H1 (cell line): ENCODE measurements at regions not wholly inside any gene's neighbourhood (a gene's known extent, or its start where the extent isn't known, plus 50 kb on each side); places are given as distances from the start of the nearest gene placed in this dataset.

Source experiments
- CTCF ChIA-PET: fragments of 300-600 bp; sonication (Branson Sonifier 250); formaldehyde crosslinking; loops from one replicate; lab custom pipeline; 2021; ENCODE audit not compliant: partially characterized antibody; lab: Charles Lee
- POLR2A ChIA-PET: fragments of 300-600 bp; sonication (Branson Sonifier 250); formaldehyde crosslinking; loops from one replicate; lab custom pipeline; 2021; ENCODE audit warnings: inconsistent platforms; ENCODE audit not compliant: partially characterized antibody; lab: Charles Lee
- DNase-seq, 2 experiments: peaks; one replicate each; pipeline versions ENCODE4 v3.0.0 to v3.0.0-alpha.2; 2010 to 2022; ENCODE audit warnings: low spot score in 2 of 2, low read depth in 1 of 2, mixed read lengths in 1 of 2
- FAIRE-seq: peaks from 2 replicates; lab custom pipeline; 2011; peaks lifted over from hg19 to GRCh38; lab: Jason Lieb, UNC
- H2AFZ ChIP-seq: 2 replicates; pipeline ENCODE4 v1.8.1; 2012; ENCODE audit warnings: low read length, inconsistent platforms
- H2AK5ac ChIP-seq: 2 replicates; pipeline ENCODE4 v1.6.1; 2013; ENCODE audit warnings: low read depth, low read length
- H2BK120ac ChIP-seq: replicated peaks from 2 replicates; pipeline ENCODE3; 2013; ENCODE audit warnings: low read depth, low read length, inconsistent platforms
- H2BK12ac ChIP-seq: 2 replicates; pipeline ENCODE4 v1.6.1; 2013; ENCODE audit warnings: low read depth, low read length
- H2BK15ac ChIP-seq: 2 replicates; pipeline ENCODE4 v1.6.1; 2013; ENCODE audit warnings: low read length
- H2BK20ac ChIP-seq: 2 replicates; pipeline ENCODE4 v1.6.1; 2013; ENCODE audit warnings: low read length
- H2BK5ac ChIP-seq: 2 replicates; pipeline ENCODE4 v1.6.1; 2013; ENCODE audit warnings: low read depth, low read length
- H3K14ac ChIP-seq: 2 replicates; pipeline ENCODE4 v1.6.1; 2013; ENCODE audit warnings: inconsistent platforms; ENCODE audit not compliant: insufficient read length
- H3K18ac ChIP-seq: 2 replicates; pipeline ENCODE4 v1.6.1; 2013; ENCODE audit warnings: low read length; ENCODE audit errors: extremely low read depth
- H3K23ac ChIP-seq: 2 replicates; pipeline ENCODE4 v1.6.1; 2013; ENCODE audit warnings: inconsistent platforms; ENCODE audit not compliant: insufficient read length
- H3K23me2 ChIP-seq: 2 replicates; pipeline ENCODE4 v1.6.1; 2013; ENCODE audit warnings: low read depth, low read length
- H3K27ac ChIP-seq: 2 replicates; pipeline ENCODE4 v1.6.1; 2011; ENCODE audit warnings: low read depth, low read length, inconsistent platforms
- H3K27me3 ChIP-seq, 4 experiments: replicated peaks in 1 of 4; 1 replicate in 1 of 4; 2 replicates in 3 of 4; pipeline versions ENCODE4 v1.6.1 to v1.8.1; 2011 to 2013; ENCODE audit warnings: low read length in 3 of 4, mild to moderate bottlenecking in 3 of 4, inconsistent platforms in 2 of 4, mixed read lengths in 2 of 4, moderate library complexity in 1 of 4; ENCODE audit not compliant: control insufficient read depth in 3 of 4, insufficient read depth in 3 of 4; ENCODE audit errors: extremely low read depth in 1 of 4
- H3K36me3 ChIP-seq, 4 experiments: 2 replicates each; pipeline versions ENCODE4 v1.6.1 to v1.8.1; 2011 to 2013; ENCODE audit warnings: mild to moderate bottlenecking in 4 of 4, low read length in 3 of 4, moderate library complexity in 2 of 4, control low read depth in 1 of 4, inconsistent platforms in 1 of 4; ENCODE audit not compliant: insufficient read depth in 4 of 4, control insufficient read depth in 2 of 4
- H3K4ac ChIP-seq: replicated peaks from 2 replicates; pipeline ENCODE3; 2013; ENCODE audit warnings: low read length, low read depth, mixed read lengths, inconsistent platforms; ENCODE audit not compliant: insufficient read length
- H3K4me1 ChIP-seq, 4 experiments: replicated peaks in 1 of 4; 1 replicate in 1 of 4; 2 replicates in 3 of 4; pipeline versions ENCODE4 v1.6.1 to v1.8.1; 2011 to 2013; ENCODE audit warnings: low read length in 3 of 4, inconsistent platforms in 2 of 4, mixed read lengths in 1 of 4; ENCODE audit not compliant: insufficient read depth in 4 of 4, control insufficient read depth in 3 of 4
- H3K4me2 ChIP-seq, 2 experiments: 2 replicates each; pipeline versions ENCODE4 v1.6.1 to v1.8.1; 2011 to 2013; ENCODE audit warnings: low read depth in 2 of 2, low read length in 2 of 2, control low read depth in 1 of 2, inconsistent platforms in 1 of 2, mild to moderate bottlenecking in 1 of 2; ENCODE audit not compliant: insufficient read depth in 1 of 2
- H3K4me3 ChIP-seq, 4 experiments: fragments of 200-600, 300-600 bp in 1 of 4; sonication (generic), shearing (Covaris generic), sonication (Bioruptor Twin) in 1 of 4; 2 replicates each; pipeline versions ENCODE4 v1.5.1 to v1.8.1; 2011 to 2016; ENCODE audit warnings: low read length in 4 of 4, low read depth in 3 of 4, control low read depth in 2 of 4, inconsistent platforms in 2 of 4, mild to moderate bottlenecking in 2 of 4, mixed read lengths in 1 of 4, moderate library complexity in 1 of 4; ENCODE audit not compliant: insufficient read depth in 2 of 4; ENCODE audit errors: extremely low read depth in 1 of 4
- H3K56ac ChIP-seq: replicated peaks from 2 replicates; pipeline ENCODE3; 2013; ENCODE audit warnings: low read depth, mild to moderate bottlenecking, mixed read lengths, low read length, inconsistent platforms; ENCODE audit not compliant: insufficient read length
- H3K79me1 ChIP-seq: 2 replicates; pipeline ENCODE4 v1.6.1; 2013; ENCODE audit warnings: low read depth, low read length, control low read depth
- H3K79me2 ChIP-seq, 2 experiments: 2 replicates each; pipeline versions ENCODE4 v1.6.1 to v1.8.1; 2012 to 2013; ENCODE audit warnings: low read length in 2 of 2, mild to moderate bottlenecking in 2 of 2, inconsistent platforms in 1 of 2; ENCODE audit not compliant: insufficient read depth in 2 of 2, control insufficient read depth in 1 of 2
- H3K9ac ChIP-seq, 4 experiments: replicated peaks in 1 of 4; 1 replicate in 1 of 4; 2 replicates in 3 of 4; pipeline versions ENCODE4 v1.6.1 to v1.8.1; 2011 to 2013; ENCODE audit warnings: low read depth in 3 of 4, low read length in 3 of 4, control low read depth in 2 of 4, mild to moderate bottlenecking in 2 of 4, moderate library complexity in 2 of 4, inconsistent platforms in 1 of 4; ENCODE audit errors: extremely low read depth in 1 of 4
- H3K9me3 ChIP-seq, 2 experiments: 2 replicates each; pipeline versions ENCODE4 v1.6.1 to v1.8.1; 2012 to 2013; ENCODE audit warnings: mild to moderate bottlenecking in 2 of 2, moderate library complexity in 2 of 2, control low read depth in 1 of 2, inconsistent platforms in 1 of 2, low read depth in 1 of 2, low read length in 1 of 2, mixed read lengths in 1 of 2; ENCODE audit not compliant: insufficient read depth in 2 of 2
- H4K20me1 ChIP-seq, 2 experiments: replicated peaks in 1 of 2; 2 replicates each; pipeline versions ENCODE3 to v1.8.1; 2011 to 2013; ENCODE audit warnings: inconsistent platforms in 2 of 2, low read length in 2 of 2, mild to moderate bottlenecking in 1 of 2; ENCODE audit not compliant: insufficient read depth in 2 of 2, control insufficient read depth in 1 of 2
- H4K5ac ChIP-seq: 2 replicates; pipeline ENCODE4 v1.6.1; 2013; ENCODE audit warnings: low read length, low read depth, mixed read lengths, inconsistent platforms; ENCODE audit not compliant: insufficient read length
- H4K8ac ChIP-seq: 2 replicates; pipeline ENCODE4 v1.8.0; 2013; ENCODE audit warnings: mild to moderate bottlenecking, moderate library complexity, low read length, inconsistent platforms; ENCODE audit not compliant: insufficient read depth; ENCODE audit errors: extremely low read depth
- H4K91ac ChIP-seq: replicated peaks from 2 replicates; pipeline ENCODE3; 2013; ENCODE audit warnings: low read length, mixed read lengths, inconsistent platforms; ENCODE audit not compliant: insufficient read length
- BRCA1 ChIP-seq: IDR thresholded peaks from 2 replicates; pipeline ENCODE4 v1.6.1; 2012; ENCODE audit warnings: low read depth, low read length, improper control_type of control experiment
- CHD1 ChIP-seq: IDR thresholded peaks from 2 replicates; pipeline ENCODE4 v1.6.1; 2012; ENCODE audit warnings: low read depth, low read length, improper control_type of control experiment
- EGR1 ChIP-seq: IDR thresholded peaks from 2 replicates; pipeline ENCODE4 v1.6.1; 2011; ENCODE audit warnings: low read depth, low read length, borderline replicate concordance
- EZH2 ChIP-seq: fragments of 200-600 bp; sonication (generic); IDR thresholded peaks from 2 replicates; pipeline ENCODE4 v1.7.1; 2012; ENCODE audit warnings: low read depth, mild to moderate bottlenecking, moderate library complexity, low read length, inconsistent platforms; ENCODE audit not compliant: severe bottlenecking
- FOSL1 ChIP-seq: IDR thresholded peaks from 2 replicates; pipeline ENCODE4 v1.6.1; 2011; ENCODE audit warnings: mild to moderate bottlenecking, low read depth, low read length, moderate library complexity; ENCODE audit not compliant: insufficient read depth
- GABPA ChIP-seq: IDR thresholded peaks from 2 replicates; pipeline ENCODE4 v1.6.1; 2011; ENCODE audit warnings: mild to moderate bottlenecking, low read length, moderate library complexity, borderline replicate concordance; ENCODE audit not compliant: insufficient read depth
- MAX ChIP-seq: IDR thresholded peaks from 2 replicates; pipeline ENCODE4 v1.6.1; 2012; ENCODE audit warnings: inconsistent platforms
- NANOG ChIP-seq: IDR thresholded peaks from 2 replicates; pipeline ENCODE4 v1.6.1; 2011; ENCODE audit warnings: low read length, low read depth, mild to moderate bottlenecking, inconsistent platforms; ENCODE audit not compliant: insufficient read depth, poor library complexity, severe bottlenecking
- RAD21 ChIP-seq, 2 experiments: IDR thresholded peaks in 1 of 2; conservative IDR thresholded peaks in 1 of 2; 2 replicates each; pipeline ENCODE4 v1.6.1; 2011; ENCODE audit warnings: low read depth in 2 of 2, low read length in 2 of 2, improper control_type of control experiment in 1 of 2, inconsistent platforms in 1 of 2, mild to moderate bottlenecking in 1 of 2, moderate library complexity in 1 of 2
- RNF2 ChIP-seq: fragments of 200-900, 300-1000 bp; sonication (generic); IDR thresholded peaks from 2 replicates; pipeline ENCODE4 v1.7.1; 2016; ENCODE audit warnings: borderline replicate concordance, low read depth, mild to moderate bottlenecking, antibody characterized with exemption, low read length; ENCODE audit not compliant: poor library complexity, severe bottlenecking; ENCODE audit errors: missing control alignments
- SIX5 ChIP-seq: IDR thresholded peaks from 2 replicates; pipeline ENCODE4 v1.6.1; 2011; ENCODE audit warnings: mild to moderate bottlenecking, low read depth, low read length
- SP1 ChIP-seq: IDR thresholded peaks from 2 replicates; pipeline ENCODE4 v1.6.1; 2011; ENCODE audit warnings: low read depth, low read length
- SP2 ChIP-seq: IDR thresholded peaks from 2 replicates; pipeline ENCODE4 v1.6.1; 2012; ENCODE audit warnings: mild to moderate bottlenecking, low read length, inconsistent platforms
- TAF1 ChIP-seq: IDR thresholded peaks from 2 replicates; pipeline ENCODE4 v1.6.1; 2011; ENCODE audit warnings: mild to moderate bottlenecking, low read depth, low read length

GRCh38 chr5:112068593-112068992, 311.6 kb upstream of the NREP start (continued):
- TF ChIP-seq FOSL1 (no peak), SP1 (no peak)
- TF ChIP-seq, all 59 proteins: peak for 0

GRCh38 chr5:112065781-112066180, 308.8 kb upstream of the NREP start:
- Histone ChIP-seq H2BK120ac (no peak overlapping the region), H3K23me2 (no peaks in the 10 kb centered on the region), H3K4me2 (no peak overlapping the region), H3K23ac (no peak overlapping the region), H3K27ac (no peak overlapping the region), H4K5ac (no peak overlapping the region), H2BK12ac (no peak overlapping the region), H3K9ac (no peak overlapping the region), H3K27me3 (no peaks in the 10 kb centered on the region), H3K79me1 (no peaks in the 10 kb centered on the region), H3K36me3 (no peaks in the 10 kb centered on the region), H3K18ac (no peak overlapping the region), H2BK15ac (no peak overlapping the region), H3K14ac (no peak overlapping the region), H3K79me2 (no peaks in the 10 kb centered on the region), H3K4me1 (peaks cover 0 to 6% (median 2%) of the 10 kb centered on the region in 4 experiments; a peak in 3 of 7 replicates), H3K9me3 (no peaks in the 10 kb centered on the region), H2BK20ac (no peak overlapping the region), H4K8ac (no peak overlapping the region), H3K4ac (no peak overlapping the region), H2BK5ac (no peak overlapping the region), H2AFZ (no peak overlapping the region), H3K56ac (no peak overlapping the region), H2AK5ac (no peak overlapping the region), H4K91ac (no peak overlapping the region), H3K4me3 (no peak overlapping the region), H4K20me1 (no peaks in the 10 kb centered on the region)
- DNase-seq: no peak
- ChIA-PET POLR2A (no interaction called here), CTCF (interaction anchor here (1.0 kb wide), 1 partner anchor 440 kb away, joined by 3 read pairs; no protein-coding TSS in a partner anchor)
- no peak for FAIRE-seq
- TF ChIP-seq TAF1 (no peak), EZH2 (no peak), NANOG (no peak), CHD1 (no peak), BRCA1 (no peak), SP2 (no peak), GABPA (no peak), MAX (no peak), EGR1 (no peak), SIX5 (no peak), RAD21 (IDR thresholded peaks at IDR 0.05 in 1 of 2, conservative IDR thresholded peaks at IDR 0.05 in 1 of 2; ENCODE audit: low read depth in 2 of 2, low read length in 2 of 2) (no peak), RNF2 (no peak)
